IPS DF 6.9 (cell line): ENCODE measurements at regions not wholly inside any gene's neighbourhood (a gene's known extent, or its start where the extent isn't known, plus 50 kb on each side); places are given as distances from the start of the nearest gene placed in this dataset.

Experiments used
- DNase-seq: peaks from one replicate; pipeline ENCODE4 v3.0.0-alpha.2; 2013; ENCODE audit warnings: low read depth, low spot score
- H3K27ac ChIP-seq: one replicate; pipeline ENCODE4 v1.5.1; 2013; ENCODE audit warnings: low read length, control low read depth
- H3K27me3 ChIP-seq: 2 replicates; pipeline ENCODE4 v1.6.1; 2013; ENCODE audit warnings: mild to moderate bottlenecking, low read length; ENCODE audit not compliant: control insufficient read depth, insufficient read depth
- H3K36me3 ChIP-seq: 2 replicates; pipeline ENCODE4 v1.6.1; 2013; ENCODE audit warnings: low read length; ENCODE audit not compliant: control insufficient read depth, insufficient read depth
- H3K4me1 ChIP-seq: 2 replicates; pipeline ENCODE4 v1.6.1; 2013; ENCODE audit warnings: low read length; ENCODE audit not compliant: control insufficient read depth, insufficient read depth
- H3K4me3 ChIP-seq: 2 replicates; pipeline ENCODE4 v1.5.1; 2013; ENCODE audit warnings: mild to moderate bottlenecking, low read length
- H3K9me3 ChIP-seq: 2 replicates; pipeline ENCODE4 v1.6.1; 2013; ENCODE audit warnings: low read length, inconsistent platforms; ENCODE audit not compliant: control insufficient read depth, insufficient read depth
- WGBS: extraction: QIAGEN DNeasy Blood & Tissue Kit; methylation state at CpG from one replicate; pipeline ENCODE4 v1.1.7; 2013; ENCODE audit warnings: mixed read lengths, missing lambda C conversion rate; ENCODE audit not compliant: insufficient read length, insufficient coverage; 5-methylcytosine and 5-hydroxymethylcytosine counted together

GRCh38 chr15:92323525-92323924 is 70.2 kb upstream of the ST8SIA2 start:
- H3K36me3 ChIP-seq: no peaks in the 10 kb centered on the region
- no peaks in the 10 kb centered on the region for H3K4me1 ChIP-seq
- no peaks in the 10 kb centered on the region for H3K27me3 ChIP-seq
- no peak overlapping the region for H3K4me3 ChIP-seq
- no peak for DNase-seq
- H3K9me3 ChIP-seq: no peaks in the 10 kb centered on the region
- no peak overlapping the region for H3K27ac ChIP-seq
- WGBS: no CpG with 5 or more reads among the region's 3 CpGs

GRCh38 chr15:92324101-92324963 is 69.3 kb upstream of the ST8SIA2 start:
- H3K27ac ChIP-seq: no peak overlapping the region
- no CpG with 5 or more reads among the region's 8 CpGs for WGBS

GRCh38 chr15:92326236-92326635 is 67.4 kb upstream of the ST8SIA2 start:
- WGBS: no CpG with 5 or more reads among the region's 6 CpGs
- no peaks in the 10 kb centered on the region for H3K27me3 ChIP-seq
- no peak for DNase-seq
- no peaks in the 10 kb centered on the region for H3K4me1 ChIP-seq
- H3K27ac ChIP-seq: no peak overlapping the region
- no peaks in the 10 kb centered on the region for H3K9me3 ChIP-seq
- no peak overlapping the region for H3K4me3 ChIP-seq
- H3K36me3 ChIP-seq: no peaks in the 10 kb centered on the region

More at GRCh38 chr15:92324101-92324963, 69.3 kb upstream of the ST8SIA2 start:
- no peaks in the 10 kb centered on the region for H3K27me3 ChIP-seq
- H3K4me1 ChIP-seq: no peaks in the 10 kb centered on the region
- DNase-seq: no peak
- no peak overlapping the region for H3K4me3 ChIP-seq
- no peaks in the 10 kb centered on the region for H3K9me3 ChIP-seq
- no peaks in the 10 kb centered on the region for H3K36me3 ChIP-seq

GRCh38 chr15:92327033-92327432 is 66.6 kb upstream of the ST8SIA2 start:
- no peak for DNase-seq
- WGBS: 100% methylated on average over 2 of the region's 4 CpGs

GRCh38 chr15:92328207-92328606 is 65.5 kb upstream of the ST8SIA2 start:
- Histone ChIP-seq H3K9me3 (peaks cover 3% of the 10 kb centered on the region), H3K27me3 (no peaks in the 10 kb centered on the region), H3K36me3 (no peaks in the 10 kb centered on the region), H3K27ac (no peak overlapping the region), H3K4me1 (no peaks in the 10 kb centered on the region), H3K4me3 (no peak overlapping the region)
- WGBS: no CpG with 5 or more reads among the region's 1 CpG
- DNase-seq: no peak

More at GRCh38 chr15:92327033-92327432, 66.6 kb upstream of the ST8SIA2 start:
- Histone ChIP-seq H3K4me1 (no peaks in the 10 kb centered on the region), H3K27ac (no peak overlapping the region), H3K4me3 (no peak overlapping the region), H3K36me3 (no peaks in the 10 kb centered on the region), H3K9me3 (peaks cover 3% of the 10 kb centered on the region; the same call in 1 of the 2 replicates), H3K27me3 (no peaks in the 10 kb centered on the region)

GRCh38 chr15:92332125-92332899 is 61.4 kb upstream of the ST8SIA2 start:
- H3K4me1 ChIP-seq: no peaks in the 10 kb centered on the region
- no peak overlapping the region for H3K27ac ChIP-seq
- H3K27me3 ChIP-seq: no peaks in the 10 kb centered on the region
- no peak for DNase-seq
- H3K36me3 ChIP-seq: no peaks in the 10 kb centered on the region
- WGBS: no CpG with 5 or more reads among the region's 6 CpGs
- H3K9me3 ChIP-seq: peaks cover 3% of the 10 kb centered on the region
- no peak overlapping the region for H3K4me3 ChIP-seq

- DNase-seq: no peak
- peaks cover 3% of the 10 kb centered on the region for H3K9me3 ChIP-seq
- no peaks in the 10 kb centered on the region for H3K36me3 ChIP-seq
- no peaks in the 10 kb centered on the region for H3K4me1 ChIP-seq
- WGBS: no CpG with 5 or more reads among the region's 2 CpGs
- no peak overlapping the region for H3K27ac ChIP-seq
- no peak overlapping the region for H3K4me3 ChIP-seq
- no peaks in the 10 kb centered on the region for H3K27me3 ChIP-seq
These were observed 60.0 kb upstream of the ST8SIA2 start for GRCh38 chr15:92333709-92334108.

GRCh38 chr15:92336419-92336987 is 57.2 kb upstream of the ST8SIA2 start:
- Histone ChIP-seq H3K27me3 (no peaks in the 10 kb centered on the region), H3K27ac (no peak overlapping the region), H3K36me3 (no peaks in the 10 kb centered on the region), H3K9me3 (peaks cover 3% of the 10 kb centered on the region), H3K4me3 (no peak overlapping the region), H3K4me1 (no peaks in the 10 kb centered on the region)
- WGBS: no CpG with 5 or more reads among the region's 2 CpGs
- no peak for DNase-seq

- DNase-seq: no peak
- WGBS: no CpG with 5 or more reads among the region's 3 CpGs
These were observed 54.3 kb upstream of the ST8SIA2 start for GRCh38 chr15:92339361-92339760.

More at GRCh38 chr15:92339361-92339760, 54.3 kb upstream of the ST8SIA2 start:
- no peak overlapping the region for H3K27ac ChIP-seq
- peaks cover 4% of the 10 kb centered on the region for H3K4me1 ChIP-seq
- no peaks in the 10 kb centered on the region for H3K27me3 ChIP-seq
- no peak overlapping the region for H3K4me3 ChIP-seq
- no peaks in the 10 kb centered on the region for H3K9me3 ChIP-seq
- H3K36me3 ChIP-seq: no peaks in the 10 kb centered on the region
